NCI-H1436 (cell line): ENCODE measurements at regions not wholly inside any gene's neighbourhood (a gene's known extent, or its start where the extent isn't known, plus 50 kb on each side); places are given as distances from the start of the nearest gene placed in this dataset.
"Not testable (repeated sequence)": the region's sequence is repeated elsewhere in the genome, so short reads cannot be mapped to it uniquely, and the experiment has no call there.

ENCODE experiments used
- DNase-seq: peaks from one replicate; lab custom pipeline; 2025; lab: John Stamatoyannopoulos, UW

DNA sequence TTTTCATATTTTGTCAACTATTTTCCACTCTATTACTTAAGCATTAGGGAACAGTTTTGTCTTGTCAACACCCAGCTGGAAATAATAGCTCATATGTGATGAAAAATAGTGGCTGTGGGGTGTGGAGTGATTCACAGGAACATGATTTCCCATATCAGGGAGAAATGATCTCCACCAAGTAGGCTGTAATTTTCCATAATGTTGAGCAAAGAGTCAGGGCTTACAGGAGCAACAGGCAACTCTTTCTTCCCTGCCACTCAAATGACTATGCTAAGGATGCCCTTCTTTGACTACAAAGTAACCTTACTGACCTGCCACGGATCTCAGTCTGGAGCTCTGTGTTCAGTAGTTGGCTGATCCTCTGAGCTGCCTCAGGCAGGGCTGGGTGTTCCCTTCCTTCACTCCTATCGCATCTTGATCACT, 90.0 kb upstream of the GATB start:
- no peak for DNase-seq

DNA sequence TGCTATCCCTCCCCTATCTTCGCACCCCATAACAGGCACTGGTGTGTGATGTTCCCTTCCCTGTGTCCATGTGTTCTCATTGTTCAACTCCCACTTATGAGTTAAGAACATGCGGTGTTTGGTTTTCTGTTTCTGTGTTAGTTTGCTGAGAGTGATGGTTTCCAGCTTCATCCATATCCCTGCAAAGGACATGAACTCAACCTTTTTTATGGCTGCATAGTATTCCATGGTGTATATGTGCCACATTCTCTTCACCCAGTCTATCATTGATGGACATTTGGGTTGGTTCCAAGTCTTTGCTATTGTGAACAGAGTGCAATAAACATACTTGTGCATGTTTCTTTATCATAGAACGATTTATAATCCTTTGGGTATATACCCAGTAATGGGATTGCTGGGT, 84.7 kb upstream of the GATB start:
- DNase-seq = not testable (repeated sequence)

DNA sequence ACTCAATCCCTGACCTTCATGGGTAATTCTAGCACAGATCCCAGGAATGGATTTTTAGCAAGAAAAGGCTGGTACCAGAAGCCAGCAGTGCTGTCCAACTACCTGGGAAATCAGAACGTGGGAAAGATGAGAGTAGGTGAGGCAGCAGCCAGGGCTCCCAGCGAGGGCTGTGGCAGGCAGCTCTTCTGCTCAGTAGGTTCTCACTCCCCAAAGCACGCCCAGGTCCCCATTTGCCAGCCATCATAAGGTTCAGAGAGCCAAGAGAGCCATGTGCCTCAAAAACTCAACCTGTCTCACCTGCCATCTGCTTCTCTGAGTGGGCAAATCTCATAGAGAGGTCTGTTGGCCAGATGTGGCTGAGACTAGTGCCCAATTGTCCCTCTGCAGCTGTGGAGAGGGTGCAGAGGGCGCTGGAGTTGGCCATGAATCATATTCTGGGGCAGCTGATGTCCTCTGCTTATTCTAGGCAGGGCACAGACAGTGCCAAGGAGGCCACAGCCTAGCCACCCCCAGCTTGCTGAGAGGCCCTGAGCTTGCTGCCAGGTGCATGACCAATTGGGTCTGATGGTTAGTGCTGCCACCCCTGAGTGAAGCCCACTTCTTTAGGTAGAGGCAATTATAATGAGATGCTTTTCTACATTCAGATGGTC, 81.7 kb upstream of the GATB start:
- no peak for DNase-seq

DNA sequence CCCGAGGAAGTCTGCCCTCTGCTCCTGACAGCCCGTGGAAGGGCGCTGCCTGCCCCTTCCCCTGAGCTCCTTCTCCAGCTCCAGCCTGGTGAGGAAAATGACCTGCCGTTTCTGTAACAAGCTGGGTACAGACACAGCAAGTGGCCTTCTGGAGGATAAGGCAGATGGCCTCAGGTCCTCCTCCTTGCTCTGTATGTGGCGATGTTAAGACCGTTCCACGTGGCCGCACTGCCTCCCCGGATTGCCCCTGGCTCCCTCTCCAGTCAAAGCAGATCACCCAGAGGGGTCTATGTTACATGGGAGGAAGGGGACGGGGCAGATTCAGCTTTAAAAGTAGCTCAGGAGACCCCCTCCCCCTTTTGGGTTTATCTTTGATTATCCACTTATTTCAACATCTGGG, 80.3 kb upstream of the GATB start:
- no peak for DNase-seq

DNA sequence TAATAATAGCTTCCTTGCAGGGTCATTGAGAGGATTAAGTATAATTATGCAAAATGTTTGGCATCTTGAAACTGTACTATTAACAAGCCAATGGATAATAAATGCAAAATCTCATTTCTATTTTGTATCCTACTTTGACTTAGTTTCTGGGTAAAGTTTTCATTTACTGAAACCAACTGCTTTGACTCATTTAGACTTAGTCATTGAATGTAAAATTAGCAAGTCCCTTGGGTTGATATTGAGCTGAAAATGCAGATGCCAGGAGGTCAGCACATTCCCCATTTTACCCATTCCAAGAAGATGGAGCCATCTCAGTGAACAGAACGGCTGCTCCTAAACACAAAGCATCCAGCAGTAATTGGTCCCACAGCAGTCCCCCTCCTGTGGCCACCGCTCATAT, 74.7 kb upstream of the GATB start:
- DNase-seq = no peak

DNA sequence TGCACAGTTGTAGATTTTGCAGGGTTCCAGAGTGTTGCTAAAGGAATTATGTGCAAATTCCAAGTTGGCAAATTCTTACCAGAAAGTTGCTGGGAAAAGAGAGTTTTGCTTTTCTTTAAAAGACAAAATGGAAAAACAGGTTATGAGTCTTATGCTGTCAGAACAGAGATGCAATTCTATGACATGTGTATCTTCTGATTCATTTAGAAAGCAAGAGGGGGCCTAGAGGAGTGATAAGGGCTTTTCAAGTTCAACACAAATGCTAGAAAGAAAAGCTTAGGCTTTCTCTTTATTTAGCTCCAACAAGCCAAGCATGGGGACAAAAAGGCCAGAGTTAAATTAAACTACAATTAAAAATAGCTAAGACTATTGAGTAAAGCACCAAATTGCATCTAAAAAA, 72.4 kb upstream of the GATB start:
- no peak for DNase-seq

DNA sequence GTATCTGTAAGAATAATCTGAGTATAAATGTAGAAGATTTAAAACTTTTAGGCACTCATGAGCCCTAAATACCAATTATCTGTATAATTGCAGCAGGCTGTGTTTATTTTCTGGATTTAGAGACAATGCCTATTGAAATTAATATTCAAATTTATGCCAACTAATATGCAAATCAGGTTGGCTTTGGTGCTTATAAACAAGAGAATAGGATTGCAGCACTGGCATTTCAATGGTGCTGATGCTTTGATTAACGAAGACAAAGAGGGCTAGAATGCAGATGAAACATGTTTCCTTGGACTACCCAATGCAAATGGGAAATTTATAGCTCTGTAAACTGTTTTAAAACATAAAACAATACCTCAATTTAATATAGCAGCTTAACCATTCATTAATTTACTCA, 70.7 kb upstream of the GATB start:
- no peak for DNase-seq

DNA sequence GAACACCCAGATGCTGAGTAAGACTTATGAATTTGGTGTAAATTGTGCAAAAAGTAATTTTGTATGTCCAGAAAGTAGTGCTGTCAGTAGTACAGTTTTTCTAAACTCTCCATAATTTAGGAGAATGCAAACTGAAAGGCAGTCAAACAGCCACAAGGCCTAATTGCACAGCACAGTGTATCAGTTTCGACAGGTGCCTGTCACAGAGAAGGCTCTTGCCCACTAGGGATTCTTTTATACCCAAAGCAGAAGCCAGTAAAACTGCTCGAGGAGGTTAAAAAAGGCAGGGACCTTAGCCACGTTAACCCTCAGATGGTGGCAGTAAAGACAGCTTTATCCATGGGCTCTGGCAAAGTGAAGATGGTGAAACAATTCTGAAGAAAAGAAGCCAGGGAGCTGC, 69.4 kb upstream of the GATB start:
- DNase-seq = no peak

DNA sequence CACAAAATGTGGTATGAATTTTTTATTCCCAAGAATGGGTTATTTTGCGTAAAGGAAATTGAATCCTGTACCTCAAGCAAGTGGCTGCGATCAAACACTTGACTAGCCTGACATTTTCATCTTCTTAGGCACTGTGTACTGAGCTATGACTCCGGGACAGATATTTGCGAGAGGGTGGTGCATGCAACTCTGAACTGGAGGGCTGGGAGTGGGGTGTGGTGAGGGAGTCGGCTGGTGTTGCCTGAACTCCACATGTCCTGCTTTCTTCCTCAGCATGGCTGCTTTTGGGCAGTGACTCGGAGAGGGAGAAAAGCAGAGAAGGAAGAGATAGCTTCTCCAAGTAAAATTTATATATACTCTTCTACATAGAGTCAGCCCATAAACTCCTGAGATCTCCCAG, 68.5 kb upstream of the GATB start:
- no peak for DNase-seq

DNA sequence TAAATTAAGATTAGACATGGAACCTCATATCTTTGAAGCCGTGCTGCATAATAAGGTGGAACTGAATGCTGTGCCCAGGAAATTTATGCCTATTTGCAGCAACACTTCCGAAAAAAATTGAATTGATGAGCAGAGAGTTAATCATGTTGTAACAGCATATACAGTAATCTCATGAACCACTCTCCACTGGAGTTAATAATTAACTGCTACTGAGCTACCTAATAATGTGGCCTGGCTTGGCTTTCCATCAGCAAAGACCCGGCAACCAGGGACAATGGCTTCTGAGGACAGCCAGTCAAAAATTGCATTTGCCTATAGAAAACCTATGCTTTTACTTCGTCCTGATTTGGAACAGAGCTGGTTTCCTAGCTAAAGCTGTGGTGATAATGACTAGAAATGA, 63.8 kb upstream of the GATB start:
- no peak for DNase-seq

DNA sequence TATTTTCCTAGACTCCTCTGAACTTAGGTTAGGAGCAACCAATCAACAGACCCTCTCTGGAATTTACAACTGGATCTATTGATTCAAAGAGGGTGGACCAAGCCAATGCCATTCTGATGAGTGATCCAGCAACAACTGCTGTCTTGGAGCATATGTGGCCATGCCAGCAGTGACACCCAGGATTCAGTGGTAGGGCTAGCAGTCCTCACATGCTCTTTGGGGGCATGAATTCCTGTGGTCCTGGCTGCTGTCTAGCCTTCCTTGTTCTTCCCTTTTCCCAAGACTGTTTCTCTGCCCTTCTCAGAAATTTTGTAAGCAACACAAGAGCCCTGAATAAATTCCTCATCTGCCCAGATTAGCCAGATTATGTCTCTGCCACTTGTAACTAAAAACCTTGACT, 61.5 kb upstream of the GATB start:
- no peak for DNase-seq

DNA sequence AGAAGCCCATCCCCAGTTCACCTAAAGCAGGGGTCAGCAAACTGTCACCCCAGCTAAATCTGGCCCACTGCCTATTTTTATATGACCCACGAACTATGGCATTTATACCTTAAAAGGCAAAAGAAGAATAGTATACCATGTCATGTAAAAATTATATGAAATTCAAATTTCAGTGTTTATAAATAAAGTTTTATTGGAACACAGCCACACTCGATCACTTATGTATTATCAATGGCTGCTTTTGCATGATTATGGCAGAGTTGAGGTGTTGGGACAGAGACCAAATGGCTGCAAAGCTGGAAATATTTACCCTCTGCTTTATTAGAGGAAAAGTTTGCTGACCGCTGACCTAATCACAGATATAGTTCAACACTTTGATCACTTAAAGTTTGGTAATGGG, 59.2 kb upstream of the GATB start:
- no peak for DNase-seq

DNA sequence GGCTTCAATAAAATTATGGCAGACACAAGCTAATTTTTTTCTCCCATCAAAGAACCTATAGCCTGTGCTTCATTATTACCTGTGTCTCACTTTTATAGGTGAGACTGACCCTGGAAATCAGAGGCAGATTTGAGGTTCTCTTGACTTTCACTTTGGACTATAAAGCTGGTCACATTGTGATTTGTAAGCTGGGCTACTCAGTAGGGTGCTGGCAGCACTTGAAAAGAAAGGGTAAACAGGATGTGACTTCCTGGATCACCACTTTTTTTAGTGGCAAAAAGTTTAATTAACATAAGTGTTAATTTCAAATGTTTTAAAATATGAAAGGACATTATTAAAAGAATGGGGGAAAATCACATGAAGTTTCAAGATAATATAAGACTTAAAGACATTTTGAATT, 50.6 kb upstream of the GATB start:
- no peak for DNase-seq
